Mesothelial cell of epicardium (in vitro differentiated cells): ENCODE measurements at regions not wholly inside any gene's neighbourhood (a gene's known extent, or its start where the extent isn't known, plus 50 kb on each side); places are given as distances from the start of the nearest gene placed in this dataset.
"Not testable (repeated sequence)": the region's sequence is repeated elsewhere in the genome, so short reads cannot be mapped to it uniquely, and the experiment has no call there.

Experiments used
- DNase-seq, 2 experiments: peaks; one replicate each; pipeline ENCODE4 v3.0.0; 2021; ENCODE audit warnings: low spot score in 2 of 2; ENCODE audit not compliant: unreplicated experiment in 2 of 2
- H3K27ac Mint-ChIP-seq: 2 replicates; pipeline ENCODE4 v1.8.0; 2021; ENCODE audit warnings: mixed read lengths
- H3K27me3 Mint-ChIP-seq: 2 replicates; pipeline ENCODE4 v1.8.0; 2021; ENCODE audit warnings: low read depth, mixed read lengths
- H3K36me3 Mint-ChIP-seq: 2 replicates; pipeline ENCODE4 v1.8.0; 2021; ENCODE audit warnings: mixed read lengths
- H3K4me1 Mint-ChIP-seq: 2 replicates; pipeline ENCODE4 v1.8.0; 2021; ENCODE audit warnings: mixed read lengths
- H3K4me3 Mint-ChIP-seq: 2 replicates; pipeline ENCODE4 v1.8.0; 2021; ENCODE audit warnings: mild to moderate bottlenecking, moderate library complexity, mixed read lengths
- H3K9me3 Mint-ChIP-seq: 2 replicates; pipeline ENCODE4 v1.8.0; 2021; ENCODE audit warnings: mixed read lengths
- CTCF ChIP-seq: fragments of 200-600 bp; sonication (generic); IDR thresholded peaks from one replicate; pipeline ENCODE4 v1.5.0; 2021; ENCODE audit warnings: antibody characterized with exemption; ENCODE audit not compliant: unreplicated experiment

- H3K9me3 Mint-ChIP-seq = peaks cover 4% of the 10 kb centered on the region
- DNase-seq = no peak
- no peaks in the 10 kb centered on the region for H3K27me3 Mint-ChIP-seq
- H3K27ac Mint-ChIP-seq = no peak overlapping the region
- no peaks in the 10 kb centered on the region for H3K4me1 Mint-ChIP-seq
- TF ChIP-seq CTCF = no peak
- no peaks in the 10 kb centered on the region for H3K36me3 Mint-ChIP-seq
- no peak overlapping the region for H3K4me3 Mint-ChIP-seq
Observed at GRCh38 chr2:192669505-192670091, 474.9 kb upstream of the TMEFF2 start.

GRCh38 chr2:192660555-192660954 is 465.8 kb upstream of the TMEFF2 start:
- not testable (repeated sequence) for H3K27me3 Mint-ChIP-seq, H3K4me1 Mint-ChIP-seq, H3K27ac Mint-ChIP-seq, H3K9me3 Mint-ChIP-seq, DNase-seq, H3K36me3 Mint-ChIP-seq, H3K4me3 Mint-ChIP-seq

- Mint-ChIP-seq H3K4me1 (peaks cover 10% of the 10 kb centered on the region), H3K9me3 (peaks cover 10% of the 10 kb centered on the region), H3K27ac (no peak overlapping the region), H3K36me3 (no peaks in the 10 kb centered on the region), H3K27me3 (no peaks in the 10 kb centered on the region), H3K4me3 (no peak overlapping the region)
- TF ChIP-seq CTCF = no peak
- DNase-seq = no peak
Observed at GRCh38 chr2:192657362-192657761, 462.6 kb upstream of the TMEFF2 start.

- no peak for DNase-seq
- Mint-ChIP-seq H3K36me3 (no peaks in the 10 kb centered on the region), H3K27me3 (no peaks in the 10 kb centered on the region), H3K27ac (no peak overlapping the region), H3K9me3 (peaks cover 2% of the 10 kb centered on the region), H3K4me1 (peaks cover 10% of the 10 kb centered on the region), H3K4me3 (no peak overlapping the region)
- TF ChIP-seq CTCF = no peak
Observed at GRCh38 chr2:192655916-192656315, 461.2 kb upstream of the TMEFF2 start.

- DNase-seq = no peak
- Mint-ChIP-seq H3K27ac (no peak overlapping the region), H3K4me3 (no peak overlapping the region), H3K9me3 (no peaks in the 10 kb centered on the region), H3K4me1 (no peaks in the 10 kb centered on the region), H3K36me3 (no peaks in the 10 kb centered on the region), H3K27me3 (no peaks in the 10 kb centered on the region)
- no peak for TF ChIP-seq CTCF
Observed at GRCh38 chr2:192645811-192646598, 451.3 kb upstream of the TMEFF2 start.

- Mint-ChIP-seq H3K9me3 (peaks cover 32% of the 10 kb centered on the region), H3K27ac (no peak overlapping the region), H3K4me3 (no peak overlapping the region), H3K4me1 (no peaks in the 10 kb centered on the region), H3K36me3 (peaks cover 2% of the 10 kb centered on the region), H3K27me3 (no peaks in the 10 kb centered on the region)
- no peak for DNase-seq
- no peak for TF ChIP-seq CTCF
Observed at GRCh38 chr2:192634557-192634956, 439.8 kb upstream of the TMEFF2 start.
